Stimulated activated CD8-positive, alpha-beta memory T cell treated with anti-CD3 and anti-CD28 coated beads, Interleukin-4, amount 100 ng/mL, for 24 hours (primary cell): ENCODE measurements at regions not wholly inside any gene's neighbourhood (a gene's known extent, or its start where the extent isn't known, plus 50 kb on each side); places are given as distances from the start of the nearest gene placed in this dataset.

ENCODE experiments used
- DNase-seq: peaks from one replicate; pipeline ENCODE4 v3.0.0-alpha.2; 2020; ENCODE audit warnings: low read depth

- no peak for DNase-seq
These were observed 174.5 kb downstream of the KCTD12 start for GRCh38 chr13:76711550-76712182.

- DNase-seq = no peak
These were observed 176.4 kb downstream of the KCTD12 start for GRCh38 chr13:76709851-76710250.

- DNase-seq = no peak
These were observed 178.0 kb downstream of the KCTD12 start for GRCh38 chr13:76708138-76708688.

- no peak for DNase-seq
These were observed 178.8 kb downstream of the KCTD12 start for GRCh38 chr13:76707360-76707759.

GRCh38 chr13:76703621-76704288 is 182.4 kb downstream of the KCTD12 start:
- no peak for DNase-seq

- no peak for DNase-seq
These were observed 183.0 kb downstream of the KCTD12 start for GRCh38 chr13:76703216-76703615.

GRCh38 chr13:76697288-76697687 is 188.9 kb downstream of the KCTD12 start:
- no peak for DNase-seq

- DNase-seq = no peak
These were observed 189.8 kb downstream of the KCTD12 start for GRCh38 chr13:76696370-76696769.

GRCh38 chr13:76693086-76693485 is 193.1 kb downstream of the KCTD12 start:
- no peak for DNase-seq

- no peak for DNase-seq
These were observed 193.9 kb downstream of the KCTD12 start for GRCh38 chr13:76692346-76692745.

- no peak for DNase-seq
These were observed 195.6 kb downstream of the KCTD12 start for GRCh38 chr13:76690611-76691010.

- DNase-seq = no peak
These were observed 198.7 kb downstream of the KCTD12 start for GRCh38 chr13:76687467-76687866.

- no peak for DNase-seq
These were observed 200.3 kb downstream of the KCTD12 start for GRCh38 chr13:76685938-76686337.

- no peak for DNase-seq
These were observed 201.9 kb downstream of the KCTD12 start for GRCh38 chr13:76684336-76684735.

- no peak for DNase-seq
These were observed 202.4 kb downstream of the KCTD12 start for GRCh38 chr13:76683854-76684253.

GRCh38 chr13:76683168-76683567 is 203.0 kb downstream of the KCTD12 start:
- no peak for DNase-seq

- DNase-seq = no peak
These were observed 206.1 kb downstream of the KCTD12 start for GRCh38 chr13:76680112-76680511.

- DNase-seq = no peak
These were observed 209.2 kb downstream of the KCTD12 start for GRCh38 chr13:76677043-76677442.

- DNase-seq = no peak
These were observed 213.8 kb downstream of the KCTD12 start for GRCh38 chr13:76672420-76672819.

- no peak for DNase-seq
These were observed 217.5 kb downstream of the KCTD12 start for GRCh38 chr13:76668716-76669115.

GRCh38 chr13:76668141-76668540 is 218.1 kb downstream of the KCTD12 start:
- DNase-seq = no peak

- no peak for DNase-seq
These were observed 218.7 kb downstream of the KCTD12 start for GRCh38 chr13:76667551-76667950.

- DNase-seq = no peak
These were observed 222.4 kb downstream of the KCTD12 start for GRCh38 chr13:76663592-76664335.
